SK-MEL-5 (cell line): ENCODE measurements at regions not wholly inside any gene's neighbourhood (a gene's known extent, or its start where the extent isn't known, plus 50 kb on each side); places are given as distances from the start of the nearest gene placed in this dataset.
A peak's percentile ranks its signal among the peaks of the same experiment; 100 is the strongest.
"Not testable (repeated sequence)": the region's sequence is repeated elsewhere in the genome, so short reads cannot be mapped to it uniquely, and the experiment has no call there.

Source experiments
- DNase-seq: peaks from one replicate; pipeline ENCODE4 v3.0.0-alpha.2; 2016; ENCODE audit warnings: low read depth, low spot score
- in situ Hi-C: cut with HindIII; loops from 2 replicates; pipeline ENCODE4 v1.10.0; 2016; ENCODE audit warnings: low sequenced_read_pairs, high pct_unique_total_duplicates, low pct_unique_long_range_greater_than_20kb

- in situ Hi-C loops: no loop called here
- DNase-seq: peak; percentile 76
Observed at GRCh38 chr2:64873472-64873924, 115.7 kb upstream of the SLC1A4 start.

- DNase-seq: no peak
- in situ Hi-C loops: no loop called here
Observed at GRCh38 chr2:64874593-64874992, 114.6 kb upstream of the SLC1A4 start.

GRCh38 chr2:64875368-64875767, 113.8 kb upstream of the SLC1A4 start:
- in situ Hi-C loops: no loop called here
- DNase-seq: no peak

- peak; percentile 70 for DNase-seq
- in situ Hi-C loops: no loop called here
Observed at GRCh38 chr2:64876137-64876647, 113.0 kb upstream of the SLC1A4 start.

- in situ Hi-C loops: no loop called here
Observed at GRCh38 chr2:64879745-64880144, 109.5 kb upstream of the SLC1A4 start.

GRCh38 chr2:64880193-64880951, 108.8 kb upstream of the SLC1A4 start:
- DNase-seq: no peak
- in situ Hi-C loops: no loop called here

More at GRCh38 chr2:64879745-64880144, 109.5 kb upstream of the SLC1A4 start:
- no peak for DNase-seq

GRCh38 chr2:64881037-64881492, 108.1 kb upstream of the SLC1A4 start:
- in situ Hi-C loops: no loop called here
- DNase-seq: no peak

GRCh38 chr2:64887565-64887964, 101.6 kb upstream of the SLC1A4 start:
- no peak for DNase-seq
- in situ Hi-C loops: no loop called here

- DNase-seq: peak; percentile 54
Observed at GRCh38 chr2:64888591-64889309, 100.4 kb upstream of the SLC1A4 start.

GRCh38 chr2:64889803-64890202, 99.4 kb upstream of the SLC1A4 start:
- DNase-seq: peak; percentile 64
- in situ Hi-C loops: no loop called here

More at GRCh38 chr2:64888591-64889309, 100.4 kb upstream of the SLC1A4 start:
- in situ Hi-C loops: no loop called here

- in situ Hi-C loops, DNase-seq: not testable (repeated sequence)
Observed at GRCh38 chr2:64896572-64896971, 92.6 kb upstream of the SLC1A4 start.

- DNase-seq: no peak
- in situ Hi-C loops: no loop called here
Observed at GRCh38 chr2:64899081-64899865, 89.9 kb upstream of the SLC1A4 start.

- DNase-seq, in situ Hi-C loops: not testable (repeated sequence)
Observed at GRCh38 chr2:64899876-64900275, 89.3 kb upstream of the SLC1A4 start.

- in situ Hi-C loops: no loop called here
- DNase-seq: no peak
Observed at GRCh38 chr2:64904413-64905329, 84.5 kb upstream of the SLC1A4 start.

- in situ Hi-C loops: no loop called here
- DNase-seq: no peak
Observed at GRCh38 chr2:64905338-64906024, 83.7 kb upstream of the SLC1A4 start.

GRCh38 chr2:64906853-64907536, 82.2 kb upstream of the SLC1A4 start:
- no peak for DNase-seq
- in situ Hi-C loops: no loop called here
